ENCODE measurements at regions not wholly inside any gene's neighbourhood (a gene's known extent, or its start where the extent isn't known, plus 50 kb on each side); places are given as distances from the start of the nearest gene placed in this dataset.

DNA sequence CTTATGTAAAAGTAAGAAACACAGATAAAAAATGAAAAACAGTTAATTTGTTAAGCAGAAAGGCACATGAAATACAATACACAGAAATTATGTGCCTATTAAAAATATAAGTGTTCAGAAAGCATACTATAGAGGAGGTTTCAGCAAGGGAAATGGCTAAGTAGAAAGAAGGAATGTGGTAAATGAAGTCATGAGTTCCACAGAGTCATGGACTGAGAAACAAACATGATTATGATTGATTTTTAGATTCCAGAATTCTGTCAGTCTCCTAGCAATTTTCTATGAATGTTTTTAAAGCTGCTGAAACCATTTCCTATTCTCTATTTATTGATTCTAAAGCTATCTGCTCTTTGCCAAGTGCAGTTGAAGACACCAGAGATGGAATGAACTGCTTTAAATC lies 1398.4 kb downstream of the ARAP2 start:
- CTCF ChIA-PET: no interaction called here
- no peaks in the 10 kb centered on the region for H3K9me3 ChIP-seq (ENCODE audit: low read depth, low read length, poor library complexity, severe bottlenecking)
- POLR2A ChIA-PET (ENCODE audit: low non-redundant PET): no interaction called here
- no peak overlapping the region for H3K27ac ChIP-seq (ENCODE audit: low read depth, low read length, poor library complexity, severe bottlenecking)
- no peaks in the 10 kb centered on the region for H3K36me3 ChIP-seq (ENCODE audit: insufficient read depth, low read length, poor library complexity, severe bottlenecking)
- intact Hi-C loops (cut with micrococcal nuclease; ENCODE audit: unreplicated experiment): no loop called here
- BruUV-seq (replicated peaks): no TSS peak
- H3K4me3 ChIP-seq (ENCODE audit: low read depth, low read length, poor library complexity, severe bottlenecking): no peak overlapping the region
- no peak for DNase-seq (ENCODE audit: low spot score)
- no peak for TF ChIP-seq EZH2 (IDR thresholded peaks at IDR 0.05; ENCODE audit: borderline replicate concordance, low read depth, low read length, poor library complexity, severe bottlenecking)
- TF ChIP-seq, protein P1, sequence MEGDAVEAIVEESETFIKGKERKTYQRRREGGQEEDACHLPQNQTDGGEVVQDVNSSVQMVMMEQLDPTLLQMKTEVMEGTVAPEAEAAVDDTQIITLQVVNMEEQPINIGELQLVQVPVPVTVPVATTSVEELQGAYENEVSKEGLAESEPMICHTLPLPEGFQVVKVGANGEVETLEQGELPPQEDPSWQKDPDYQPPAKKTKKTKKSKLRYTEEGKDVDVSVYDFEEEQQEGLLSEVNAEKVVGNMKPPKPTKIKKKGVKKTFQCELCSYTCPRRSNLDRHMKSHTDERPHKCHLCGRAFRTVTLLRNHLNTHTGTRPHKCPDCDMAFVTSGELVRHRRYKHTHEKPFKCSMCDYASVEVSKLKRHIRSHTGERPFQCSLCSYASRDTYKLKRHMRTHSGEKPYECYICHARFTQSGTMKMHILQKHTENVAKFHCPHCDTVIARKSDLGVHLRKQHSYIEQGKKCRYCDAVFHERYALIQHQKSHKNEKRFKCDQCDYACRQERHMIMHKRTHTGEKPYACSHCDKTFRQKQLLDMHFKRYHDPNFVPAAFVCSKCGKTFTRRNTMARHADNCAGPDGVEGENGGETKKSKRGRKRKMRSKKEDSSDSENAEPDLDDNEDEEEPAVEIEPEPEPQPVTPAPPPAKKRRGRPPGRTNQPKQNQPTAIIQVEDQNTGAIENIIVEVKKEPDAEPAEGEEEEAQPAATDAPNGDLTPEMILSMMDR (conservative IDR thresholded peaks at IDR 0.05; ENCODE audit: low read depth, low read length): no peak
- H3K4me1 ChIP-seq (ENCODE audit: insufficient read depth, low read length, poor library complexity, severe bottlenecking): no peaks in the 10 kb centered on the region
- H3K27me3 ChIP-seq (replicated peaks; ENCODE audit: insufficient read depth, low read depth, low read length, poor library complexity): no peaks in the 10 kb centered on the region

DNA sequence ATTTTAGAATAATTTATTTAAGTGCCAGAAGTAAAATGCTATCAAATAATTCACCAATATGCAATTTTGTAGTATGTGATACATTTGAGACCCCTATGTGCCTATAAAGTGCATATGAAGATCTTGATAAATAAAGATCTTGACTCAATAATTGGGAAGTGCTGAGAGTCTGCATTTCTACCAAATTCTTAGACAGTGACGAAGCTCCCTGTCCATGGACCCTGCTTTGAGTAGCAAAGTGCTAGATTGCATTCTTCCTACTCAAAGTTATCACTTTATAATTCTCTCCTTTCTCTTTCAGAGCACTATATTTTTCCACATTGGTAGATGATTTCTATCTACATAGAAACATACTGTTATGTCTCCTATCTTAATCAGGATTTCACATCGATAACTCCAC lies 1393.9 kb downstream of the ARAP2 start:
- DNase-seq (ENCODE audit: low spot score): no peak
- H3K27me3 ChIP-seq (replicated peaks; ENCODE audit: insufficient read depth, low read depth, low read length, poor library complexity): no peaks in the 10 kb centered on the region
- intact Hi-C loops (cut with micrococcal nuclease; ENCODE audit: unreplicated experiment): no loop called here
- no peak for TF ChIP-seq EZH2 (IDR thresholded peaks at IDR 0.05; ENCODE audit: borderline replicate concordance, low read depth, low read length, poor library complexity, severe bottlenecking)
- TF ChIP-seq, protein P1 (conservative IDR thresholded peaks at IDR 0.05; ENCODE audit: low read depth, low read length): no peak
- no peaks in the 10 kb centered on the region for H3K36me3 ChIP-seq (ENCODE audit: insufficient read depth, low read length, poor library complexity, severe bottlenecking)
- ChIA-PET CTCF (no interaction called here), POLR2A (ENCODE audit: low non-redundant PET) (interaction anchor here (0.5 kb wide), 1 partner anchor 1436 kb away, joined by 6 read pairs; no protein-coding TSS in a partner anchor)
- H3K4me1 ChIP-seq (ENCODE audit: insufficient read depth, low read length, poor library complexity, severe bottlenecking): no peaks in the 10 kb centered on the region
- no TSS peak for BruUV-seq (replicated peaks)
- no peaks in the 10 kb centered on the region for H3K9me3 ChIP-seq (ENCODE audit: low read depth, low read length, poor library complexity, severe bottlenecking)
- no peak overlapping the region for H3K4me3 ChIP-seq (ENCODE audit: low read depth, low read length, poor library complexity, severe bottlenecking)
- H3K27ac ChIP-seq (ENCODE audit: low read depth, low read length, poor library complexity, severe bottlenecking): no peak overlapping the region

DNA sequence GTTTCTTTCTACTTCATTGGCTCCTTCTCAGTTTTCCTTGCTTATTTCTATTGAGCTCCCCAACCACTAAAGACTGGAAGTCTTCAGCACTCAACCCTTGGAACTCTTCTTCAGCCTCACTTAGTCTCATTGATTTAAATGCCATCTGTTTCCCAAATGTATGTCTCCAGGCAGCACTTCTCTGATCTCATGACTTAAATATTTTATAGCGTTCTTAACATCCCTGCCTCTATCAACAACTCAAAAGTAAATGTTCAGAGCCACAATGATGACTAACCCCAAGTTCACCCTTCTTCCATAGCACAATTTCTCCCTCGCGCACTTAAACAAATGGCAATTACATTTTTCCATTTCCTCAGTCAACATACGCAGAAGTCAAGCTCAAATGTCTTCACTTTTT lies 1393.3 kb downstream of the ARAP2 start:
- no peak overlapping the region for H3K4me3 ChIP-seq (ENCODE audit: low read depth, low read length, poor library complexity, severe bottlenecking)
- TF ChIP-seq, protein P1 (conservative IDR thresholded peaks at IDR 0.05; ENCODE audit: low read depth, low read length): no peak
- TF ChIP-seq EZH2 (IDR thresholded peaks at IDR 0.05; ENCODE audit: borderline replicate concordance, low read depth, low read length, poor library complexity, severe bottlenecking): no peak
- H3K9me3 ChIP-seq (ENCODE audit: low read depth, low read length, poor library complexity, severe bottlenecking): no peaks in the 10 kb centered on the region
- H3K27ac ChIP-seq (ENCODE audit: low read depth, low read length, poor library complexity, severe bottlenecking): no peak overlapping the region
- no peak for DNase-seq (ENCODE audit: low spot score)
- no peaks in the 10 kb centered on the region for H3K27me3 ChIP-seq (replicated peaks; ENCODE audit: insufficient read depth, low read depth, low read length, poor library complexity)
- H3K36me3 ChIP-seq (ENCODE audit: insufficient read depth, low read length, poor library complexity, severe bottlenecking): no peaks in the 10 kb centered on the region
- intact Hi-C loops (cut with micrococcal nuclease; ENCODE audit: unreplicated experiment): no loop called here
- BruUV-seq (replicated peaks): no TSS peak
- no peaks in the 10 kb centered on the region for H3K4me1 ChIP-seq (ENCODE audit: insufficient read depth, low read length, poor library complexity, severe bottlenecking)
- ChIA-PET POLR2A (ENCODE audit: low non-redundant PET) (no interaction called here), CTCF (no interaction called here)
